GM21390 (cell line): ENCODE measurements at regions not wholly inside any gene's neighbourhood (a gene's known extent, or its start where the extent isn't known, plus 50 kb on each side); places are given as distances from the start of the nearest gene placed in this dataset.

Source experiments
- ATAC-seq: cut with Tn5 transposase; IDR thresholded peaks from one replicate; pipeline ENCODE4 v1.9.1; 2021; ENCODE audit not compliant: unreplicated experiment

DNA sequence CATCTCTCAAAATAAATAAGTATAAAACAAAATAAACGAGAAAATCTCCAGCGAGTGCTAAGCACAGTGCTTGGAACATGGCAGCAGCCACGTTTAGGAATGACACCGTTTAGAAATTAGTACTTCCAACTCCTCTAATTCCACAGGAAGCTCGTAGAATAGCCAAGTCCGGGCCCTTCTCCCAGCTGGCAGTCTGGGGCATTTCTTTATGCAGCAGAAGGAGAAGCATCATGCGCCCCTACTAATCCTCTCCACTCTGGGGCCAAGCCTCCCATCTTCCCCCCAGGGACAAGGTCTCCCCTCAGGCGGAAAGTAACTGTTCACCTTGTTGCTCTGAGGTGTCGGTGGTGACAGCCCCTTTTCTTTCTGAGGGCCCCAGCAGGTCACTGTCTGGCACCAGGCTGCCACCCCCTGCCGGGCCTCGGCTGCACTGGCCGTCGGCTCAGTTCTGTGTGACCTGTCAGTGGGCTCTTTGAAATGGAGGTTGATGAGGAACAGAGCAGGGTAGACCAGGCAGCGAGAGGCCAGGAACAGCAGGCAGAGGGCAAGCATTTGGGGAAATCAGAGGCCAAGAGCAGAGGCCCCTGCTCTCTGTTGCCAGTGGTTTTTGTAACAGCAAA, 113.5 kb upstream of the WWC1 start:
- no peak for ATAC-seq

DNA sequence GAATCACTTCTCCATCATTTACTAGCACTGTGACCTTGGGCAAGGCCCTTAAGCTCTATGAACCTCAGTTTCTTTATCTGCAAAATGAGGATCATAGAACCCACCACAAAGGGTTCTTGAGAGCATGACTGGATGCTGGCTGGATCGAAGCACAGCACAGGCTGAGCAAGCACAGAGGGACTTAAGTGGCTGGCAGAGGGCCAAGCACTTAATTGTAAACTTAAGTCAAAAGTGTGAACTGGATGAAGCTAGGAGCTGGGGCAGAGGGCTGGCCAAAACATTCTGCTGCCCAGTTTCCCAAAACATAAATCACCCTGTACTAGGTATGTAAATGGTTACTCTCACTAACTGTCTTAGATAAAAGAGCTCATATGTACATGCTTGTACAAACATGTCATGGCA, 112.3 kb upstream of the WWC1 start:
- no peak for ATAC-seq

DNA sequence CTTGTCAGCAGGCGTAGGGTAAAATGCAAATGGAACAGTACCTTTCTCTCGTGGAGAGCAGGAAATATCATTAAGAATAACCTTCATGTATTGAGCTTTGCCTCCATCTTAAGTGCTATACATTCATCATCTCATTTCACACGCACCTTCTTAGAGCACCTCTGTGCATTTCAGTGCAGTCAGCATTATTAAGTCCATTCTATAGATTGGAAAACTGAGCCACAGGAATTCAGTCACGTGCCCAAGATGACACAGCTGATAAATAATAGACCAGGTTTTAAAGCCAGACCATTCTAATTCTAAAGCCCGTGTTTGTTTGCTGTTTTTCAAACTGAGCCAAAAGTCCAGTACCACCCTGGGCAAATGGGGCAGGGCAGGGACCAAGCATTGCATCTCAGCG, 109.2 kb upstream of the WWC1 start:
- ATAC-seq: no peak

DNA sequence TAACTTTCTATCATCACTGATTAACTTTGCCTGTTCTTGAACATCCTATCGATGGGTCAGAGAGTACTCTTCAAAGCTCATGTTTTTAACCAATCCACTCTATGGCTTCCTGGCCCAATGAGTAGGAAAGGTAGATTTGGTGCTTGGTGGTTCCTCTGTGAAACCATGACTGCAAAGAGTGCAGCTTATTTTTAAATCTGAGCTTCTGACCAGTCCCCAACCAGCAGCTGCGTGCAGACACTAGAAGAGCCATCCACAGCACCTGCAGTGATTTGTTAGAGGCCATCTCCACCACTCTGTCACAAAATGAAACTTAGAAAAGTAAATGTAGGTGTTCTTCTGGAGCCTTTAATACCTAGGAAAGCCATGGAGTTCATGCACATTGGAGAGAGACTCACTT, 107.3 kb upstream of the WWC1 start:
- no peak for ATAC-seq

DNA sequence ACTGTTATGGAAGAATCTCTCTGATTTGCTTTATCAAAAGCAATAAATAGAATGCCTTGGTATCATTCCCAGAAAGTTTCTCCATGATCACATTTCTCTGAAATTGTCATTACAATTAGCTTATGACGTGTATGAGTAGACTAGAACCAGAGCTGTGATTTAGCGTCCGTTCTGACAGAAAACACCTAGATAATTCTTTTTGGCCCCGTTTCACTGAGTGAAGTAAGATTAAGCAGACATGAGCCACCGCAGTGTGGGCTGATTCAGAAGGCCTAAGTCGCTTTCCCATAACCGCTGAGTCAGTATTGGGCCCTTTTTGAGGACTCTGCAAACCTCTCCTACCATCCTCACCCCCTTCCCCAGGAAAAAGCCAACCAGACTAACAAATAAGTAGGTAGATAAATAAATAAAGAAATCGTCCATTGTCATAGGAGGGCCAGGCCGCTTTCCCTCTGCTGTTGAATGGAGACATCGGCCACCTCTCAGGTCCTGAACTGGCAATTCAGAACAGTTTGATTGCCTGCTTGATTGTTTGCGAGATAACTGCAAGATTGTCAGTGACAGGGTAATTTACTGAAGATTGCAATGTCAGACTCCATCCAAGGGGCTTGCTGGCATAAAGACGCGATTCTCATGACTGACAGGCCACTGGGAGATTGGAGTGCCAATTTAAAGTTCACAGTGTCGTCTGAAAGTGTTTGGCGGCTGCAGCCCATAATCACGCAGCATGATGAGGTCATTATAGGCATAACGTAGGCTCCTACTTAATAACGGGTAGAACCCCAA, 105.0 kb upstream of the WWC1 start:
- ATAC-seq: no peak

DNA sequence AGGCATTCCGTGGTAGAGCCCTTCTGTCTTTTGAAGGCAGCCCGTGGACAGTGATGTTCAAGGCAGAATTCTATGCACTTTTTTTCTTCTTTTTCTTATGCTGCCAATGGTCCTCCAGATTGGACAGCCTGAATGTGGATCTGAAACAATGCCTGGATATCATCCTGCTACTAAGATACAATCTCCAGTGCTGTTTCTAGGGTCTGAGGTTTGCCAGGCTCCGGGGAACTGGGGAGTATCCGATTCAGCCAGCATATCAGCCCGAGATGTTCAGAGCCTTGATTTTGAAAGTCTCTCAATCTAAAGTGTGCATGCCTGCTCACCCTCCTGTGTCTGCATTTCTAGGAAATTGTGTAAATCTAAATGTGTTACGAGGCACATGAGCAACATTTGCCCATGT, 103.8 kb upstream of the WWC1 start:
- no peak for ATAC-seq

DNA sequence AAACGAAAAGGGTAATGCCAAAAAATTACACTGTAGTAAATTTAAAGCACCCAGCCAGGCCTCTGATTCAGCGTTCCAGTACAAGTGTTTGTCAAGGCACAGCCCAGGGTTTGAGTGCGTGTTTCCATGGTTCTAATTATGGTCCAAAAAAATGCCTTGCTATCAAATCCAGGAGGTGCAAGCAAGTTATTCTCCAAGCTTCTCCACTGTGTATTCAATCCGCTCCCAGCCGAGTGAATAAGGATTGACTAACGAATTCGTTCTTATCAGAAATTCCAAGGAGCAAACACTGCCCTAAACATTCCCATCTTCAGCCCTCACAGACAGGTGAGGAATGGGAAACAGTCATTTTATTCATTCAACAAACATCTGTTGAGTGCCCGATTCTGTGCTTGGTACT, 103.3 kb upstream of the WWC1 start:
- ATAC-seq: no peak

DNA sequence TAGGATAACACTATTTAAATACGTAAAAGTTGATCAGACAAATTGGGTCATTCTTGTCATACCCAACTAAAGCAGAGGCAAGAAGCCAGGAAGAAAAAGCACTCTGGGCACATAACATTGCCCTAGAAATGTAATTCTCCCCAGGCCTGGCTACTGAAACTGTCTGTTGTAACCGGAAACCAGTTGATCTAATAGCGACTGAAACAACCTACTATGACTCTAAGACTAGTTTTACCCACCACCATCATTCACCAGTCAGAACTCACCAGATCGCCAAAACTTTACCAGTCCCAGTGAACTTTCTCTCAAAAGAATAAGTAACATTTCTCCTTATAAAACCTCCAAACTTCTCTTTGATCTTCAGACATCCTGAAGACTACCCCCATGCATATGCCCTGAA, 99.3 kb upstream of the WWC1 start:
- no peak for ATAC-seq

DNA sequence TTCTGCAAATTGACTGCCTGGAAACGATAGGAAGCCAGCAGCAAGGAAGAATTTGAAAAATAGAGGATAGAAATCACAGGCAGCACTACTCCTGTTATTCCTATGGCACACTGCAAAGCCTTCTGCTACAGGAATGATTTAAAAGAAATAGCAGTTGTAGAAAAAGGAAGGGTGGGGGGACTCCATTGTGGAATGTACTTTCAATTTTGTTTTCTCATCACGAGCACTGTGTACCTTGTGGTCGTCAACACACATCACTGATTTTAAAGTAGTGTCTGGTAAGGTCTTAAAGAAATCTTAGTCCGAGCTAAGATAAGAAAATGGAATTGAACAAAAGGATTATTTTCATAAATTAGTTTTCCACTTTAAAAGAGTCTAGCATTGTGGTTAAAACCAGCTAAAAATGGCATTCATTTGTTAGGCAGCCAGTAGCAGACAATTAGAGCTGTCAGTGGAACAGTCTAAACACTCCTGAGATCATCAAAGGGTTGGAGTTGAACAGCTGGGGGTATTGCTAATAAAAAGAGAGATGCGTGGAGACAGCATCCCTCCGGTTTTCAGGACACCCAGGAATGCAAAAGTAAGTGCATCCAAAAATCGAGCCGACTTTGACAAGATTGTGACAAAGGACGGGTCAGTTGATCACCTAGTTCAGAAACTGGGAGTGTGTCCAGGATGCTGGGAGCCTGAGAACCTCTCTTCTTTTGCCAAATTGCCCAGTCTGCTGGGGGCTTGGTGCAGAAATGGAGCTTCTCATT, 97.8 kb upstream of the WWC1 start:
- no peak for ATAC-seq

DNA sequence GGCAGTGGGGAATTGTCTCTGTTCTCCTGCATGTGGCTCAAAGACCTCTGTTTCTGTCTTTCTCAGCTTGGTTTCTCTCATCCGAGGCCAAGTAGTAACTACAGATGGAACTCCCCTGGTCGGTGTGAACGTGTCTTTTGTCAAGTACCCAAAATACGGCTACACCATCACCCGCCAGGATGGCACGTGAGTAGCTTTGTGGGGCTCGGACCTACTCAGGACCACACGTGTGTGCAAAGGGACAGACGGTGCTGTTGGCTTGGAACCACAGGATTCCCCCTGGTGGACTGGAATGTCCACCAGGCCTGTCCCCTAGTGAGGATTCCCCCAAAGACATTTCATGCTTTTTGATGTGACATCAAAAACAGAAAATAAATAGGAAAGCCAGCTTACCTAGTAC, 96.3 kb upstream of the WWC1 start:
- ATAC-seq: no peak

DNA sequence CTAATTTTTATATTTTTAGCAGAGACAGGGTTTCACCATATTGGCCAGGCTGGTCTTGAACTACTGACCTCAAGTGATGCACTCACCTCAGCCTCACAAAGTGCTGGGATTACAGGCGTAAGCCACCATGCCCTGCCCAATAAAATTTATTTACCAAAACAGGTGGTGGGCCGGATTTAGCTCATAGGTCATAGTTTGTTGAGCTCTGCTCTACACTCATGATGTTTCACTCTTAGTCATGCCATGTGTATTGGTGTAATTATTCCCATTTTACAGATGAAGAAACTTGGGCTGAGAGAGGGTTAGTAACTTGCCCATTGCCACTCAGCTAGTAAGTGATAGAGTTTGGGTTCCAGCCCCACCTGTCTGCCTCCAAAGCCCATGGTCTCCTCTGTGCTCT, 93.1 kb upstream of the WWC1 start:
- no peak for ATAC-seq

DNA sequence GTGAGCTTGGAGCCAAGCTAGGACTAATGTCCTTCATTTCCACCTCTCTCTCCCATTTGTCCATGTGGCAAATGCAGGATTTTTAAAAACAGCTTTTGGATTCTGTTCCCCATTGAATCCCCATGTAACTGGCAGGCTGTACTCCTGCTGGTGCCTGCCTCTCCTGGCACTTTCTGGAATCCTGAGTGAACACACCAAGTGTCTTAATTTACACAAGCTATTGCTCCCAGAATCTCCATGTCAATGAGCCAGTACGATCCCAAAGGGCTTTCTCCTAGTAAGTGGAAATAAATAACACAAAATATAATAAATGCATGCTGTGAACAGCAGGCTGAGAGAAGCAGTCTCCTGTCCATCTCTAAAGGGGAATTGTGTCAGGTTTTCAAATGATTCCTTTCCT, 88.4 kb upstream of the WWC1 start:
- no peak for ATAC-seq

DNA sequence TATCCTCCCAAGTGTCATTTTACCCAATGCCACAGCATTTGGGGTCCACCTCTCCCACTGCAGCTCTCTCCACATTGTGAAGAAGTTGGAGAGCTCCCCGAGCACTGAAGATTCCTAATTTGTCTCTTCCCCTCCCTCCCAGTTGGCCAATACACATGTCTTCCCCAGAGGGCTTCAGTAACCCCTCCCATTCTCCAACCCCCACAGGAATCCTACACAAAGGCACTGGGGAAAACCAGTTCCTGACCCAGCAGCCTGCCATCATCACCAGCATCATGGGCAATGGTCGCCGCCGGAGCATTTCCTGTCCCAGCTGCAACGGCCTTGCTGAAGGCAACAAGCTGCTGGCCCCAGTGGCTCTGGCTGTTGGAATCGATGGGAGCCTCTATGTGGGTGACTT, 87.3 kb upstream of the WWC1 start:
- ATAC-seq: no peak

DNA sequence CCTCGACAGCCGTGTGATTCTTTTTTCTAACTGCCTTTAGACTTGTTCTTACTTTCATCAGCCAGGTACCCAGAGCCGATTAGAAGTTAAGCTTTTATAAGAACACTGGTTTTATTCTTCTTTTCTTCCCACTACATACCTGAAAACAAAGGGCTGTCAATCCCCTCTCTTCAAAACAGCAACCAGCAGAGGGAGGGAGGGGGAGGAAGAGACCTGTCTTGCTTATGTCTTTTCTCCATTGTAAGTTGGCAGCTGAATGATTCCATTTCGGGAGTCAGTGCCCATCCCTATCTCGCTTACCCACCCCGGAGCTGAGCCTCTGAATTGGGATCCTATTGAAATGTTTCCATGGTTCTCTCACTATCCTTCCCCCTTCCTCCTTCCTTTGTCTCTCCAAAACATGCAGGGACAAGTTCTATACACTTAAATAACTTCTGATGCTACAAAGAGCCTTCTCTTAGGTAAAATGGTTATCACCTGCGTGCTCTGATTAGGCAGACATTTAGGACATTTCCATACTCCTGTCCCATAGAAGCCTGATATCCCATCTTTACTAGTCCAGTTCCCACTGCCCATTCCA, 83.9 kb upstream of the WWC1 start:
- ATAC-seq: no peak

DNA sequence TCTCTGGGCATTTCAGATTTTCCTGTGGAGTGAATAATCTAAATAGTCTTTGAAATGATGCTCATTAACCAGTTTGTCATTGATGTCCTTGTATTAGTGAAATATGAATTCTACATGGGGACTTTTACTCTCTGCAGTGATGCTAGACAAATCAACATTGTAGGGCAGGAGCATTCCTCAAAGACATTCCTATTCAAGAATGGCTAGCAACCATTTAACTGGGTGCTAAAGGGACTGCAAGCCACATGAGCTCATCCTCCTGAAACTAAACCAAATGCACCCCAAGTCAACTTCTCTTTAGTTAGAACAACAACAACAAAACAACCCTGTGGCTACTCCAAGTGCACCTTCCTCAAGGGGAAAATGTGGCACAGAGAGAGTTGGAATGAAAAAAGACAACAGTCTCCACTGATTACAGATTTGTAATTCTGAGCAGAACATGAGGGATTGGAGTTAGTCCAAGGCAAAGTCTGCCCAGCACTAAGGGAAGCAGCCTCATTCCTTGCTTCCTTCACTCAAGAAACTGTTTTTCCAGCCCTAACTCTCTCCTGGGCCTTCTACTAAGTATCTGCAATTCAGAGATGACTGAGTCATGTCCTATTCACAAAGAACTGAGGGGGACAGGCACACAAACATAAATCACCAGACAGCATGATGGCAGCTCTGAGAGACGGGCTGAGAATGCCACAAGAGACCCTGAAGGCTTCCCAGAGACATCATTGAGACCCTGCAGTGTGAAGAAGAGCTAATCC, 82.0 kb upstream of the WWC1 start:
- no peak for ATAC-seq

DNA sequence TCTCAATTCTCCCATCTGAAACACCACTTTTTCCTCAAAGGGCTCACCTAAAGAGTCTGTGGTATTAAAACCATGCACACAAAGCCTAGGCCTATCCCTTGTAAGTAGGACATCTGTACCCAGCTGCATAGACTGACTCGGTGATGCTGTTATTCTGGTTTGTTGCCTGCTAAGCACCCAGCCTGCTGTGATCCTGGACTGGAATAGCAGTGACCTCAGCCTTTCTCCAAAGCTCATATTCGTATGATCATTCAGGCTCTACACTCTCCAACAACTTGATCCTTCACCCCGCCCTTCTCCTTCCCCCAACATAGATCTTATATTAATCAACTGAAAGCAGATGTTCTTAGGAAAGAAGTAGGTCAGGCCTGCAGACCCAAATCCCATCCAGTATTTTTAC, 81.4 kb upstream of the WWC1 start:
- no peak for ATAC-seq

DNA sequence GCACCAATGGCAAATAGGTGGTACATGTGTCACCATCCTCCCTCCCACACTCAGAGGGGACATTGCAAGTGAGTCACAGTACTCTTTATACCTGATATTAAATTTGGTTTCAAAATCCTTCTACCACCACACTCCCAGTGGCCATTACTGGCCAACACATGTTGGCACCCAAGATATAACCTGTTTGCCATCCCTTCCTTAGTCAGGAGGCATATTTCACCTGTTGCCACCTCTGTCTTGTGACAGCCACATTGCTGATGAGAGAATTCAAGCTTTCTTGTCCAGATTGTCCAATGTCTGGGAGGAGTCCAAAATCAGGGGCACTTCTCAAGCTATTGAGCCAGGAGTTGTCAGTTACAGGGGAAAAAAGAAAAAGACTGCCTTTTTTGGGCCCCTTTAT, 80.2 kb upstream of the WWC1 start:
- no peak for ATAC-seq

DNA sequence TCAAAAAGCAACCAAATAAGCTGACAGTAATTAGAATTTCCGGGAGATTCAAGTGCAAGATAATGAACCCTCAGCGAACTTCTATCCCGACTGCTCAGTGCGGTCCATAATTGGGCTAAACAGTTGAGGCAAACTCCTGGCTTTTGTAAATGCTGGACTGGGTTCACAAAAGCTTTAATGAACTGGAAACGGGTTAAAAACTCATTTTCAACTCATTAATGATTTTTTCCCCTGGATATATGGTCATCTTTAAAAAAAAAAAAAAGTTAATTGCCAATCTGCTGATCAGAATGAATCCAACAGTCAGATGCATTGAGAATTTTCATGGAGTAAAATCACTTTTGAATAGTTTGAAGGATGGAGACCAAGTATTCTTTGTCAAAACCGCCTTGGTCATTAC, 79.5 kb upstream of the WWC1 start:
- no peak for ATAC-seq

DNA sequence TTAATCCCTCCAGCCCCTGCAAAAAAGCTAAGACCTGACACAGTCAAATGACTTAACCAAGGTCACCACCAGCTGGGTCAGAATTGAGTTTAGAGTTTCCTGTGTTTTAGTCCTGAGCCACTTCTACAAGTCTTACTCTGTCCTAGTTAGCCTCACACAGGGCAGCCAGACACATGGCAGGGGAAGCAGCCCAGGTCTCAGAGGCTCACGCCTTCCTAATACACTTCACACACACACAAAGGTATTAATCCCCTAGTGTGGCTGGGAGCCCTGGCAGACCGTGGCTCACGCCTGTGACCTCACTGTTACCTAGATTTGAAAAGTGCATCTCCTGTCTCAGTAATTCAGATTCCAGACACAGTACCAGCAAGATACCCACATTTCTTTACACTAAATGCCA, 77.4 kb upstream of the WWC1 start:
- no peak for ATAC-seq

DNA sequence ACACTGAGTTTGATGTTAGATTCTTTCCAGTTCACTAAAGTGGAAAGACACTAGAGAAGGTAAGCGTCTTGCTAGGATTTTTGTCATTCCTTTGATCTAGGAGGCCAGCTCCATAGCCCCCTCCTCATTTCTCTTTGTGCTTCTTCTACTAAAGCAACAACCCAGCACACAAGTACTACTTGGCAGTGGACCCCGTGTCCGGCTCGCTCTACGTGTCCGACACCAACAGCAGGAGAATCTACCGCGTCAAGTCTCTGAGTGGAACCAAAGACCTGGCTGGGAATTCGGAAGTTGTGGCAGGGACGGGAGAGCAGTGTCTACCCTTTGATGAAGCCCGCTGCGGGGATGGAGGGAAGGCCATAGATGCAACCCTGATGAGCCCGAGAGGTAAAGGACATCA, 76.6 kb upstream of the WWC1 start:
- ATAC-seq: no peak

DNA sequence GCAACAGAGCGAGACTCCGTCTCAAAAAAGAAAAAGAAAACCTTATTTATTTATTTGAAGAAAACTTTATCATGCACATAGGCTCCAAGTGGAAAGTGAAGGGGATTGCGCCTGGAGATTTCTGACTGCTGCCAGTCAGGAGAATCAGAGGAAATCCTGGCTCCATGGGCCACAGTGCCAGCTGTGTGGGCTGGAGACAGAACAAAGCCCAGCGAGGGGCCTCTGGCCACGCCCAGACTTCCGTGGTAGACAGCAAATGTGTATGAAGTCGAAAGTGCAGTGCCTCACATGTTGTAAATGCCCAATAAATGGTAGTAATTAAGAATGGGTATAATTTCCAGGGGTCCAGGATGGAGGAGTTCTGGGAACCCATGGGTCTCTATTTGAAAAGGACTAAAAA, 75.8 kb upstream of the WWC1 start:
- ATAC-seq: no peak
